ENCODE measurements at regions not wholly inside any gene's neighbourhood (a gene's known extent, or its start where the extent isn't known, plus 50 kb on each side); places are given as distances from the start of the nearest gene placed in this dataset.
"Not testable (repeated sequence)": the region's sequence is repeated elsewhere in the genome, so short reads cannot be mapped to it uniquely, and the experiment has no call there.

DNA sequence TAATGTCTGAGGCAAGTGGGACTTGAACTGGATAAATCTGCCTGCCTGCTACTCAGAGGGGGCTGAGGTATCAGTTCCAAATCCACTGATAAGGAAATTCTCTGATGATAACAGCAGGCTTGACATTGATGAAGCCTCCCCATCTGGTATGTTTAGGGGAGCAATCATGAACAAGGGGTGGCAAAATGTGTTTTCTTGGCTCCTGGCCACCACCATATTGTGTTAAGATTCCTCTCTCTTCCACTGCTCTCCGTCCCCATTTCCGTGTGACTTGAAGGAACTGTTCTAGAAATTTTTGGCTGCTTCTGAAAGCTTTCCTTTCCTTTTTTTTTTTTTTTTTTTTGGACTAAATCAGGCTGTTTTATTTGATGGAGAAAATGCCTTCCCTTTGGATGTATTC, 335.3 kb upstream of the NRSN1 start:
- H3K27ac ChIP-seq = no peak overlapping the region
- H2AFZ ChIP-seq = no peak overlapping the region
- H4K20me1 ChIP-seq (ENCODE audit: insufficient read depth, poor library complexity, severe bottlenecking) = no peaks in the 10 kb centered on the region
- 81% methylated on average over 2 of the region's 2 CpGs for WGBS (ENCODE audit: low lambda C conversion rate, missing lambda C conversion rate)
- H3K9me2 ChIP-seq (replicated peaks; ENCODE audit: insufficient read depth) = no peaks in the 10 kb centered on the region
- no peak overlapping the region for H3K4me3 ChIP-seq
- no peaks in the 10 kb centered on the region for H3K36me3 ChIP-seq (replicated peaks; ENCODE audit: insufficient read depth, low read depth)
- H3K27me3 ChIP-seq = no peaks in the 10 kb centered on the region
- H3K4me1 ChIP-seq (ENCODE audit: insufficient read depth) = peaks cover 2% of the 10 kb centered on the region
- TF ChIP-seq EZH2 (IDR thresholded peaks at IDR 0.05; ENCODE audit: borderline replicate concordance) (no peak), EZH2phosphoT487 (IDR thresholded peaks at IDR 0.05; ENCODE audit: low read depth, severe bottlenecking, unreplicated experiment) (no peak)
- TF ChIP-seq, protein P1, sequence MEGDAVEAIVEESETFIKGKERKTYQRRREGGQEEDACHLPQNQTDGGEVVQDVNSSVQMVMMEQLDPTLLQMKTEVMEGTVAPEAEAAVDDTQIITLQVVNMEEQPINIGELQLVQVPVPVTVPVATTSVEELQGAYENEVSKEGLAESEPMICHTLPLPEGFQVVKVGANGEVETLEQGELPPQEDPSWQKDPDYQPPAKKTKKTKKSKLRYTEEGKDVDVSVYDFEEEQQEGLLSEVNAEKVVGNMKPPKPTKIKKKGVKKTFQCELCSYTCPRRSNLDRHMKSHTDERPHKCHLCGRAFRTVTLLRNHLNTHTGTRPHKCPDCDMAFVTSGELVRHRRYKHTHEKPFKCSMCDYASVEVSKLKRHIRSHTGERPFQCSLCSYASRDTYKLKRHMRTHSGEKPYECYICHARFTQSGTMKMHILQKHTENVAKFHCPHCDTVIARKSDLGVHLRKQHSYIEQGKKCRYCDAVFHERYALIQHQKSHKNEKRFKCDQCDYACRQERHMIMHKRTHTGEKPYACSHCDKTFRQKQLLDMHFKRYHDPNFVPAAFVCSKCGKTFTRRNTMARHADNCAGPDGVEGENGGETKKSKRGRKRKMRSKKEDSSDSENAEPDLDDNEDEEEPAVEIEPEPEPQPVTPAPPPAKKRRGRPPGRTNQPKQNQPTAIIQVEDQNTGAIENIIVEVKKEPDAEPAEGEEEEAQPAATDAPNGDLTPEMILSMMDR (IDR thresholded peaks at IDR 0.05; ENCODE audit: poor library complexity) = no peak
- no peak for DNase-seq (ENCODE audit: low spot score)
- no peak overlapping the region for H3K4me2 ChIP-seq
- no peaks in the 10 kb centered on the region for H3K9me3 ChIP-seq (ENCODE audit: low read depth)
- no peaks in the 10 kb centered on the region for H3K79me2 ChIP-seq

DNA sequence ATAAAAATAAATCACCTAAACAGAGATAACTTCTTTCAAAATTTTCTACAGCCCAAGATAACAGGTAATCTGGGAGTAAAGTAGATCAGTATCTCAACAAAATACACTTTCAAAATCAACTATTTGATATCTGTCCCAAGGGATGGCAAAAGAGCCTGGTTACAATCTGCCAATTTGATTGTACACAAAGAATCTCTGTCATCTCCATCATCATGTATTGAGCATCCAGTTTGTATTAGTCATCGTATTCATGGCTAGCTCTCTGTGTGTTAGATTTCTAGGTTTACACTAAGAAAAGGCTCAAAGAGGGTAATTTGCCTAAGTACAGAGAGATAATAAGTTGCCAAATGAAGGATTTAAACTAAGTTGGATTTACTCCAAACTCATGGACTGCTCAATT, 329.0 kb upstream of the NRSN1 start:
- H3K4me2 ChIP-seq = no peak overlapping the region
- no peaks in the 10 kb centered on the region for H3K9me3 ChIP-seq (ENCODE audit: low read depth)
- no peaks in the 10 kb centered on the region for H4K20me1 ChIP-seq (ENCODE audit: insufficient read depth, poor library complexity, severe bottlenecking)
- no peak for DNase-seq (ENCODE audit: low spot score)
- no peak overlapping the region for H3K4me3 ChIP-seq
- TF ChIP-seq, protein P1 (IDR thresholded peaks at IDR 0.05; ENCODE audit: poor library complexity) = no peak
- no peak for TF ChIP-seq EZH2phosphoT487 (IDR thresholded peaks at IDR 0.05; ENCODE audit: low read depth, severe bottlenecking, unreplicated experiment)
- TF ChIP-seq EZH2 (IDR thresholded peaks at IDR 0.05; ENCODE audit: borderline replicate concordance) = no peak
- H3K27ac ChIP-seq = no peak overlapping the region
- H3K4me1 ChIP-seq (ENCODE audit: insufficient read depth) = no peaks in the 10 kb centered on the region
- WGBS (ENCODE audit: low lambda C conversion rate, missing lambda C conversion rate) = 80% methylated on average over 1 of the region's 1 CpG
- no peaks in the 10 kb centered on the region for H3K36me3 ChIP-seq (replicated peaks; ENCODE audit: insufficient read depth, low read depth)
- H2AFZ ChIP-seq = no peak overlapping the region
- H3K79me2 ChIP-seq = no peaks in the 10 kb centered on the region
- no peaks in the 10 kb centered on the region for H3K9me2 ChIP-seq (replicated peaks; ENCODE audit: insufficient read depth)
- no peaks in the 10 kb centered on the region for H3K27me3 ChIP-seq

DNA sequence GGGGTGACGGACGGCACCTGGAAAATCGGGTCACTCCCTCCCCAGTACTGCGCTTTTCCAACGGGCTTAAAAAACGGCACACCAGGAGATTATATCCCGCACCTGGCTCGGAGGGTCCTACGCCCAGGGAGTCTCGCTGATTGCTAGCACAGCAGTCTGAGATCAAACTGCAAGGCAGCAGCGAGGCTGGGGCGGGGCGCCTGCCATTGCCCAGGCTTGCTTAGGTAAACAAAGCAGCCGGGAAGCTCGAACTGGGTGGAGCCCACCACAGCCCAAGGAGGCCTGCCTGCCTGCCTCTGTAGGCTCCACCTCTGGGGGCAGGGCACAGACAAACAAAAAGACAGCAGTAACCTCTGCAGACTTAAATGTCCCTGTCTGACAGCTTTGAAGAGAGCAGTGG, 321.7 kb upstream of the NRSN1 start:
- WGBS (ENCODE audit: low lambda C conversion rate, missing lambda C conversion rate) = 89% methylated on average over 14 of the region's 15 CpGs
- H3K9me3 ChIP-seq (ENCODE audit: low read depth); H4K20me1 ChIP-seq (ENCODE audit: insufficient read depth, poor library complexity, severe bottlenecking); H3K4me1 ChIP-seq (ENCODE audit: insufficient read depth); H3K4me2 ChIP-seq; H3K79me2 ChIP-seq; DNase-seq (ENCODE audit: low spot score); H3K27ac ChIP-seq; H3K4me3 ChIP-seq; H2AFZ ChIP-seq; H3K9me2 ChIP-seq (replicated peaks; ENCODE audit: insufficient read depth); H3K27me3 ChIP-seq; H3K36me3 ChIP-seq (replicated peaks; ENCODE audit: insufficient read depth, low read depth): not testable (repeated sequence)

DNA sequence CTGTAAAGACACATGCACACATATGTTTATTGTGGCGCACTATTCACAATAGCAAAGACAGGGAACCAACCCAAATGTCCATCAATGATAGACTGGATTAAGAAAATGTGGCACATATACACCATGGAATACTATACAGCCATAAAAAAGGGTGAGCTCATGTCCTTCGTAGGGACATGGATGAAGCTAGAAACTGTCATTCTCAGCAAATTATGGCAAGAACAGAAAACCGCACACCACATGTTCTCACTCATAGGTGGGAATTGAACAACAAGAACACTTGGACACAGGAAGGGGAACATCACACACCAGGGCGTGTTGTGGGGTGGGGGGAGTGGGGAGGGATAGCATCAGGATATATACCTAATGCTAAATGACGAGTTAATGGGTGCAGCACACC, 304.9 kb upstream of the NRSN1 start:
- not testable (repeated sequence) for H3K4me1 ChIP-seq (ENCODE audit: insufficient read depth); H2AFZ ChIP-seq; H3K4me3 ChIP-seq; H3K4me2 ChIP-seq; H3K9me2 ChIP-seq (replicated peaks; ENCODE audit: insufficient read depth); H3K79me2 ChIP-seq; H3K36me3 ChIP-seq (replicated peaks; ENCODE audit: insufficient read depth, low read depth); H4K20me1 ChIP-seq (ENCODE audit: insufficient read depth, poor library complexity, severe bottlenecking); H3K27ac ChIP-seq; DNase-seq (ENCODE audit: low spot score); H3K9me3 ChIP-seq (ENCODE audit: low read depth); H3K27me3 ChIP-seq
- 85% methylated on average over 5 of the region's 5 CpGs for WGBS (ENCODE audit: low lambda C conversion rate, missing lambda C conversion rate)

DNA sequence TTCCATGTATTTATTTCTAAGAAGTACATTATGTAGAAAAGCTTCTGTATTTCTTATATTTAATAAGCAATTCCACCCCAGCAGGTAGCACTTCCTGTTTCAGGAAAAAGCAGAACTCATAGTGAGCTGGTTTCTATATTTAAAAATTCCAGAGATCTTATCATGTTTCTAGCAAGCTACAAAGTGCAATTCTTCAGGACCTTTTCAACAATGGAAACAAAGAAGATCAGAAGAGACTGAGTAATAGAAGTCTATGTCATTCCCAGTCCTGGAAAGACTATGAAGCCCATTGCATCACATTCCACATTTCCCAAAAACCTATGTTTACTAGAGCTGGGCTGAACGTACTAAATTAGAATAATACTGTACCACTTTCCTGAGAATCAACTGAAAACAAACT, 302.6 kb upstream of the NRSN1 start:
- H3K79me2 ChIP-seq = no peaks in the 10 kb centered on the region
- 56% methylated on average over 1 of the region's 1 CpG for WGBS (ENCODE audit: low lambda C conversion rate, missing lambda C conversion rate)
- no peak for DNase-seq (ENCODE audit: low spot score)
- no peak for TF ChIP-seq EZH2phosphoT487 (IDR thresholded peaks at IDR 0.05; ENCODE audit: low read depth, severe bottlenecking, unreplicated experiment)
- TF ChIP-seq, protein P1 (IDR thresholded peaks at IDR 0.05; ENCODE audit: poor library complexity) = no peak
- TF ChIP-seq EZH2 (IDR thresholded peaks at IDR 0.05; ENCODE audit: borderline replicate concordance) = no peak
- H3K4me2 ChIP-seq = no peak overlapping the region
- no peak overlapping the region for H2AFZ ChIP-seq
- H3K9me2 ChIP-seq (replicated peaks; ENCODE audit: insufficient read depth) = no peaks in the 10 kb centered on the region
- no peaks in the 10 kb centered on the region for H3K9me3 ChIP-seq (ENCODE audit: low read depth)
- H3K4me3 ChIP-seq = no peak overlapping the region
- no peaks in the 10 kb centered on the region for H3K4me1 ChIP-seq (ENCODE audit: insufficient read depth)
- no peaks in the 10 kb centered on the region for H4K20me1 ChIP-seq (ENCODE audit: insufficient read depth, poor library complexity, severe bottlenecking)
- H3K36me3 ChIP-seq (replicated peaks; ENCODE audit: insufficient read depth, low read depth) = no peaks in the 10 kb centered on the region
- H3K27me3 ChIP-seq = no peaks in the 10 kb centered on the region
- no peak overlapping the region for H3K27ac ChIP-seq
